ENCODE measurements at regions not wholly inside any gene's neighbourhood (a gene's known extent, or its start where the extent isn't known, plus 50 kb on each side); places are given as distances from the start of the nearest gene placed in this dataset.
"Not testable (repeated sequence)": the region's sequence is repeated elsewhere in the genome, so short reads cannot be mapped to it uniquely, and the experiment has no call there.

- H3K4me3 ChIP-seq (ENCODE audit: low read length) = no peak overlapping the region
- H3K27me3 ChIP-seq (ENCODE audit: control insufficient read depth, low read length) = no peaks in the 10 kb centered on the region
- H3K4me1 ChIP-seq (ENCODE audit: control insufficient read depth, low read length) = no peaks in the 10 kb centered on the region
- no peaks in the 10 kb centered on the region for H3K9me3 ChIP-seq (ENCODE audit: control insufficient read depth, insufficient read depth, low read length)
- no peaks in the 10 kb centered on the region for H3K79me2 ChIP-seq (ENCODE audit: control insufficient read depth, low read length)
- H3K9me2 ChIP-seq (replicated peaks; ENCODE audit: control insufficient read depth, low read length) = no peaks in the 10 kb centered on the region
- H3K27ac ChIP-seq (ENCODE audit: low read depth, low read length) = no peak overlapping the region
- H3F3A ChIP-seq (ENCODE audit: control insufficient read depth, insufficient read depth) = no peaks in the 10 kb centered on the region
- TF ChIP-seq CTCF (IDR thresholded peaks at IDR 0.05; ENCODE audit: low read depth, low read length, poor library complexity, severe bottlenecking) (no peak), EZH2phosphoT487 (IDR thresholded peaks at IDR 0.05; ENCODE audit: borderline replicate concordance, low read length) (no peak)
- H4K20me1 ChIP-seq (ENCODE audit: control insufficient read depth, insufficient read depth, low read depth, low read length) = no peaks in the 10 kb centered on the region
- no peak overlapping the region for H3K4me2 ChIP-seq (ENCODE audit: low read length)
- H3K36me3 ChIP-seq (ENCODE audit: control insufficient read depth, low read length) = no peaks in the 10 kb centered on the region
These were observed 50.4 kb upstream of the TRAM1L1 start for GRCh38 chr4:117135634-117136354.

- Histone ChIP-seq H3K79me2 (ENCODE audit: control insufficient read depth, low read length) (no peaks in the 10 kb centered on the region), H3K4me3 (ENCODE audit: low read length) (no peak overlapping the region), H3K27ac (ENCODE audit: low read depth, low read length) (no peak overlapping the region), H3K27me3 (ENCODE audit: control insufficient read depth, low read length) (no peaks in the 10 kb centered on the region), H3K4me2 (ENCODE audit: low read length) (no peak overlapping the region), H3K9me2 (replicated peaks; ENCODE audit: control insufficient read depth, low read length) (no peaks in the 10 kb centered on the region), H3K36me3 (ENCODE audit: control insufficient read depth, low read length) (no peaks in the 10 kb centered on the region), H3K4me1 (ENCODE audit: control insufficient read depth, low read length) (no peaks in the 10 kb centered on the region), H3K9me3 (ENCODE audit: control insufficient read depth, insufficient read depth, low read length) (no peaks in the 10 kb centered on the region), H4K20me1 (ENCODE audit: control insufficient read depth, insufficient read depth, low read depth, low read length) (no peaks in the 10 kb centered on the region), H3F3A (ENCODE audit: control insufficient read depth, insufficient read depth) (no peaks in the 10 kb centered on the region)
- TF ChIP-seq EZH2phosphoT487 (IDR thresholded peaks at IDR 0.05; ENCODE audit: borderline replicate concordance, low read length) (no peak), CTCF (IDR thresholded peaks at IDR 0.05; ENCODE audit: low read depth, low read length, poor library complexity, severe bottlenecking) (no peak)
These were observed 51.8 kb upstream of the TRAM1L1 start for GRCh38 chr4:117137145-117137544.

- H3K4me3 ChIP-seq (ENCODE audit: low read length) = not testable (repeated sequence)
These were observed 53.4 kb upstream of the TRAM1L1 start for GRCh38 chr4:117138732-117139131.

GRCh38 chr4:117154251-117154650 is 68.9 kb upstream of the TRAM1L1 start:
- TF ChIP-seq EZH2phosphoT487 (IDR thresholded peaks at IDR 0.05; ENCODE audit: borderline replicate concordance, low read length) (no peak), CTCF (IDR thresholded peaks at IDR 0.05; ENCODE audit: low read depth, low read length, poor library complexity, severe bottlenecking) (no peak)
- Histone ChIP-seq H3F3A (ENCODE audit: control insufficient read depth, insufficient read depth) (no peaks in the 10 kb centered on the region), H3K4me2 (ENCODE audit: low read length) (no peak overlapping the region), H3K4me3 (ENCODE audit: low read length) (no peak overlapping the region), H3K27ac (ENCODE audit: low read depth, low read length) (no peak overlapping the region), H3K4me1 (ENCODE audit: control insufficient read depth, low read length) (no peaks in the 10 kb centered on the region), H3K9me3 (ENCODE audit: control insufficient read depth, insufficient read depth, low read length) (no peaks in the 10 kb centered on the region), H3K36me3 (ENCODE audit: control insufficient read depth, low read length) (no peaks in the 10 kb centered on the region), H3K9me2 (replicated peaks; ENCODE audit: control insufficient read depth, low read length) (no peaks in the 10 kb centered on the region), H4K20me1 (ENCODE audit: control insufficient read depth, insufficient read depth, low read depth, low read length) (no peaks in the 10 kb centered on the region), H3K27me3 (ENCODE audit: control insufficient read depth, low read length) (no peaks in the 10 kb centered on the region), H3K79me2 (ENCODE audit: control insufficient read depth, low read length) (no peaks in the 10 kb centered on the region)

More at GRCh38 chr4:117138732-117139131, 53.4 kb upstream of the TRAM1L1 start:
- H3K4me1 ChIP-seq (ENCODE audit: control insufficient read depth, low read length); H3K79me2 ChIP-seq (ENCODE audit: control insufficient read depth, low read length); H3K36me3 ChIP-seq (ENCODE audit: control insufficient read depth, low read length); H3F3A ChIP-seq (ENCODE audit: control insufficient read depth, insufficient read depth); H3K27me3 ChIP-seq (ENCODE audit: control insufficient read depth, low read length); H3K9me2 ChIP-seq (replicated peaks; ENCODE audit: control insufficient read depth, low read length); H3K27ac ChIP-seq (ENCODE audit: low read depth, low read length); H4K20me1 ChIP-seq (ENCODE audit: control insufficient read depth, insufficient read depth, low read depth, low read length); H3K9me3 ChIP-seq (ENCODE audit: control insufficient read depth, insufficient read depth, low read length); H3K4me2 ChIP-seq (ENCODE audit: low read length): not testable (repeated sequence)
